ENCODE measurements at regions not wholly inside any gene's neighbourhood (a gene's known extent, or its start where the extent isn't known, plus 50 kb on each side); places are given as distances from the start of the nearest gene placed in this dataset.

DNA sequence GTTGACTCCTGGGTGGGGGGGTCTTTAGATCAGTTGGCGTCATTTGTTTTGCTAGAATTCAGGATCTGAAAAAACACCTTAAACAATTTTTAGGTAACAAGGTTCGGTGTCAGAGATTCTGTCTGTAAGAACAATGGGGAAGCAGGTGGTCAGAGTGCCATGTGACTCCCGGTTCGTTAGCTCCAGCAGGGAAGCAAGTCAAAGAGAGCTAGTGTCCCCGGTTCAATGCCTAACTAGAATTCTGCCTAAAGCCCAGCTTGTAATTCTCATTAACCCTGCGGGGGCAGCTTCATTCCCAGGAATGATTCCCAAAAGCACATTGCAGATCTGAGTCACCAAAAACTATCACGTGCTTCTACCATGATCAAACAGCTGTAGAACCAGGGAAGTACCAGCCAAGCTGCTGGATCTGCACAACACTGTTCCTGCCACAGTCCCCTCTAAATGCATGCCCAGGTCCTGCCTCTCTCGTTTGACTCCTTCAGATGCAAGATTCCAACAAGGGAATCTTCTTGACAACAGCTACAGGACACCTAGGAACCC, 664.3 kb upstream of the CELF2 start:
- TF ChIP-seq CTCF (IDR thresholded peaks at IDR 0.05; ENCODE audit: low read depth, low read length, poor library complexity, severe bottlenecking): no peak
- TF ChIP-seq EZH2phosphoT487 (IDR thresholded peaks at IDR 0.05; ENCODE audit: borderline replicate concordance, low read length): no peak

Measured in DOHH2 (cell line).